ENCODE measurements at regions not wholly inside any gene's neighbourhood (a gene's known extent, or its start where the extent isn't known, plus 50 kb on each side); places are given as distances from the start of the nearest gene placed in this dataset.

DNA sequence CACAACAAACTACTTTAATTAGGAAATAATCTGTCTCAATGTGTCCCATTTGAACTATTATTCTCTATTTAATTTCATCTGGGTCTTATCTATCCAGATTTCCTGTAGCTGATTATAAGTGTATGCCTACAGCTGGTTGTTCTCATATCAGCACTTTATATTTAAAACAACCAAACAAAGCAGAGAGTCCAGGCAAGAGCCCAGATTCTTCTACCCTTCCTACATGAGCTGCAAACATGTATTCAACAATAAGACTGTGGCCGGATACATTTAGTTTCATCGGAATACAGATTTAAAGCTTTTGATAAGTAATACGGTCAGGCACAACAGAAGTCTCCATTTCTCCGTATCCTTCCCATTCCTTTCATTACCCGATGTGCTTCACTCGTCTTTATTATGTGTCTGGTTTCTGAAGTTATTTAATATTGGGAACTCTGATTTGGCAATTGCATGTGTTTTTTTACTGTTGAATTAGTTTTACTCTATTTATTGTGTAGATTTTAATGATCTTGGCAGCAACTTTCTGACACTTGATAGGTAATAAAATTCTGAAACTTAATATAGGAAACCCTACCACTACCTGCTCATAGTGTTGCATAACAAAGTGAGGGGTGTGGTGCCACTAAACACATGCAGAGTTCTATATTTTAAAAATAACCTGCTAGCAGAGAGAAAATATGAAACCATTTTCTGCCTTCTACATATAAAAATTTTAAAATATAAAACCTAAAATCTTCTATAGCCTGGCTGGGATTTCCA lies 653.5 kb upstream of the PTCHD4 start:
- TF ChIP-seq TEAD4 (IDR thresholded peaks at IDR 0.05) (no peak), EP300 (IDR thresholded peaks at IDR 0.05; ENCODE audit: borderline replicate concordance) (no peak), RAD21 (IDR thresholded peaks at IDR 0.05; ENCODE audit: low read depth) (no peak)

All from Ishikawa (cell line).